HCT116 (cell line): ENCODE measurements at regions not wholly inside any gene's neighbourhood (a gene's known extent, or its start where the extent isn't known, plus 50 kb on each side); places are given as distances from the start of the nearest gene placed in this dataset.

Source experiments
- ATAC-seq: fragments of 200-7000 bp; cut with Tn5 transposase; 2 replicates; pipeline ENCODE4 v1.9.1; 2020; ENCODE audit warnings: mild to moderate bottlenecking, moderate library complexity
- BruUV-seq: library from RNA; stranded (reverse); fragments of 400-500 nt; replicated peaks from 2 replicates; lab custom pipeline; 2021; lab: Mats Ljungman, UMichigan
- CTCF ChIA-PET: fragments of 300-600 bp; sonication (Branson Sonifier 250); formaldehyde crosslinking; loops from one replicate; lab custom pipeline; 2021; ENCODE audit warnings: antibody characterized with exemption; lab: Charles Lee
- POLR2A ChIA-PET: fragments of 300-600, 350-600 bp; sonication (Branson Sonifier 250); formaldehyde crosslinking; loops from one replicate; lab custom pipeline; 2021; ENCODE audit warnings: antibody characterized with exemption; lab: Charles Lee
- RAD21 ChIA-PET, 2 experiments: fragments of 300-600 bp; sonication (Branson Sonifier 250); formaldehyde crosslinking; loops; one replicate each; lab custom pipeline; 2023; ENCODE audit warnings: low total read pairs in 2 of 2; ENCODE audit not compliant: uncharacterized antibody in 2 of 2, unreplicated experiment in 2 of 2, low non-redundant PET in 1 of 2; lab: Charles Lee
- DNase-seq: peaks from one replicate; pipeline ENCODE4 v3.0.0-alpha.2; 2010; ENCODE audit warnings: low read depth, low spot score
- H2AFZ ChIP-seq: fragments of 200-600 bp; shearing (Covaris generic), sonication (generic); 2 replicates; pipeline ENCODE4 v1.6.1; 2017; ENCODE audit warnings: low read depth, mixed run types, mixed read lengths, antibody characterized with exemption, low read length; ENCODE audit not compliant: poor library complexity, severe bottlenecking
- H3K27ac ChIP-seq: 2 replicates; pipeline ENCODE4 v1.5.1; 2012; ENCODE audit warnings: low read depth, low read length
- H3K27me3 ChIP-seq: fragments of 200-600 bp; sonication (generic); 2 replicates; pipeline ENCODE4 v1.6.1; 2016; ENCODE audit warnings: mixed run types, low read length, mixed read lengths; ENCODE audit not compliant: insufficient read depth
- H3K36me3 ChIP-seq, 2 experiments: fragments of 200-500 bp in 1 of 2; fragments of 200-600 bp in 1 of 2; sonication (Bioruptor generic) in 1 of 2; sonication (generic) in 1 of 2; 2 replicates each; pipeline versions ENCODE4 v1.5.1 to v1.6.1; 2014 to 2016; ENCODE audit warnings: low read length in 2 of 2, inconsistent platforms in 1 of 2, mixed read lengths in 1 of 2, mixed run types in 1 of 2; ENCODE audit not compliant: insufficient read depth in 2 of 2, control insufficient read depth in 1 of 2
- H3K4me1 ChIP-seq, 2 experiments: fragments of 200-600 bp in 1 of 2; sonication (generic) in 1 of 2; 2 replicates each; pipeline versions ENCODE4 v1.5.1 to v1.6.1; 2012 to 2017; ENCODE audit warnings: low read length in 2 of 2, inconsistent platforms in 1 of 2, mild to moderate bottlenecking in 1 of 2, mixed read lengths in 1 of 2, mixed run types in 1 of 2, moderate library complexity in 1 of 2; ENCODE audit not compliant: insufficient read depth in 2 of 2, control insufficient read depth in 1 of 2
- H3K4me2 ChIP-seq: fragments of 200-600 bp; sonication (generic); 2 replicates; pipeline ENCODE4 v1.6.1; 2017; ENCODE audit warnings: mixed run types, low read length, mixed read lengths
- H3K4me3 ChIP-seq, 2 experiments: fragments of 200-600 bp in 1 of 2; sonication (generic) in 1 of 2; replicated peaks in 1 of 2; 2 replicates each; pipeline ENCODE4 v1.5.1; 2011 to 2016; ENCODE audit warnings: low read length in 2 of 2, control low read depth in 1 of 2, low read depth in 1 of 2, mild to moderate bottlenecking in 1 of 2, mixed read lengths in 1 of 2, mixed run types in 1 of 2
- H3K79me2 ChIP-seq: fragments of 200-600 bp; sonication (generic); 2 replicates; pipeline ENCODE4 v1.6.1; 2017; ENCODE audit warnings: mild to moderate bottlenecking, mixed run types, low read length, moderate library complexity, mixed read lengths; ENCODE audit not compliant: insufficient read depth
- H3K9ac ChIP-seq: fragments of 200-600 bp; sonication (generic); 2 replicates; pipeline ENCODE4 v1.6.1; 2016; ENCODE audit warnings: low read length, mixed read lengths
- H3K9me2 ChIP-seq: fragments of 200-600 bp; sonication (generic), shearing (Covaris generic); 2 replicates; pipeline ENCODE4 v1.6.1; 2017; ENCODE audit warnings: mixed run types, mild to moderate bottlenecking, moderate library complexity; ENCODE audit not compliant: insufficient read depth
- H3K9me3 ChIP-seq, 2 experiments: fragments of 200-500 bp in 1 of 2; fragments of 200-600 bp in 1 of 2; sonication (Bioruptor generic) in 1 of 2; sonication (generic) in 1 of 2; 2 replicates each; pipeline ENCODE4 v1.6.1; 2014 to 2017; ENCODE audit warnings: low read length in 2 of 2, mixed read lengths in 2 of 2, inconsistent platforms in 1 of 2, low read depth in 1 of 2, mild to moderate bottlenecking in 1 of 2, mixed run types in 1 of 2, moderate library complexity in 1 of 2; ENCODE audit not compliant: control insufficient read depth in 1 of 2, insufficient read depth in 1 of 2
- H4K20me1 ChIP-seq: fragments of 200-600 bp; sonication (generic), shearing (Covaris generic); 2 replicates; pipeline ENCODE4 v1.6.1; 2017; ENCODE audit warnings: mixed run types, mild to moderate bottlenecking, moderate library complexity; ENCODE audit not compliant: insufficient read depth
- ELF1 ChIP-seq: IDR thresholded peaks from 2 replicates; pipeline ENCODE4 v1.6.1; 2012; ENCODE audit warnings: low read depth, borderline replicate concordance
- EZH2 ChIP-seq: fragments of 200-600 bp; sonication (generic); IDR thresholded peaks from 2 replicates; pipeline ENCODE4 v1.6.1; 2017; ENCODE audit warnings: antibody characterized with exemption, mixed run types
- EZH2phosphoT487 ChIP-seq: fragments of 200-600 bp; IDR thresholded peaks from 2 replicates; pipeline ENCODE4 v1.6.1; 2018; ENCODE audit warnings: antibody characterized with exemption, borderline replicate concordance
- FOSL1 ChIP-seq: IDR thresholded peaks from 2 replicates; pipeline ENCODE4 v1.6.1; 2012; ENCODE audit warnings: low read depth
- SIN3A ChIP-seq: IDR thresholded peaks from 2 replicates; pipeline ENCODE4 v1.6.1; 2012; ENCODE audit warnings: low read depth
- SRF ChIP-seq: IDR thresholded peaks from 2 replicates; pipeline ENCODE4 v1.6.1; 2012; ENCODE audit warnings: low read depth
- ZNF274 ChIP-seq: fragments of 200-500 bp; sonication (Bioruptor generic); IDR thresholded peaks from 2 replicates; pipeline ENCODE4 v1.6.1; 2014; ENCODE audit warnings: mild to moderate bottlenecking, low read depth, low read length, inconsistent platforms
- intact Hi-C: fragments of 100-400 bp; cut with micrococcal nuclease; formaldehyde crosslinking; loops from 2 replicates; pipeline ENCODE4 v1.10.0; 2022
- TF ChIP-seq, protein P1 (sequence below): IDR thresholded peaks from 2 replicates; pipeline ENCODE4 v1.6.1; 2011; ENCODE audit warnings: mild to moderate bottlenecking, low read length, moderate library complexity; ENCODE audit not compliant: insufficient replicate concordance; ENCODE audit errors: extremely low read depth
- TF ChIP-seq, protein P2 (sequence below): IDR thresholded peaks from 2 replicates; pipeline ENCODE4 v1.6.1; 2012

DNA sequence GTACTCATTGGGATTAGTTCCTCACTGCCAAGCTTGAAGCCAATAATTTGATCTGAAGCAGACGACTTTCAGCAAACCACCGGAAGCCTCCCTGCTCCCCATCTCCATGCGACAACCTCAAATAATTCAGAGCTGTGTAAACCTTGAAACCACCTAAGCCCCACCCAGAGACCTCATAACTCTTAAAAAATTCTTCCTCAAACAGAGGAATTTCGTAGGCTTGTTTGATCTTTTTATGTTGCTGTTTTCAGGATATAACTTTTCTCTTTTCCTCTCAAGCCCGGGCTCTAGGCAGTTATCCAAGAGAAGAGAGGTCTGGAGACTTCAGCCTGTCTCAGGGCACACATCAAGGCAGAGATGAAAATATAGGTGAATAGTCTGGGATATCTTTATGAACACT is 311.6 kb downstream of the KCNRG start:
- H3K4me1 ChIP-seq = peaks cover 5 to 23% of the 10 kb centered on the region in 2 experiments; a peak in 2 of 4 replicates
- no peaks in the 10 kb centered on the region for H3K27me3 ChIP-seq
- H3K9ac ChIP-seq = no peak overlapping the region
- 0 out of 2 replicates have a peak overlapping the region, but pooled peaks have one; percentile 3 for H3K4me2 ChIP-seq
- no peaks in the 10 kb centered on the region for H3K9me2 ChIP-seq
- intact Hi-C loops = no loop called here
- ATAC-seq (no peak), DNase-seq (no peak)
- H2AFZ ChIP-seq = no peak overlapping the region
- BruUV-seq = no TSS peak
- H3K27ac ChIP-seq = no peak overlapping the region
- H3K36me3 ChIP-seq = no peaks in the 10 kb centered on the region
- ChIA-PET RAD21 (no interaction called here), POLR2A (no interaction called here), CTCF (no interaction called here)
- H3K79me2 ChIP-seq = no peaks in the 10 kb centered on the region
- no peak overlapping the region for H3K4me3 ChIP-seq
- no peaks in the 10 kb centered on the region for H4K20me1 ChIP-seq
- no peaks in the 10 kb centered on the region for H3K9me3 ChIP-seq
- TF ChIP-seq FOSL1 = no peak
- TF ChIP-seq ZNF274 = no peak
- no peak for TF ChIP-seq SRF
- no peak for TF ChIP-seq EZH2phosphoT487
- TF ChIP-seq, protein P1, sequence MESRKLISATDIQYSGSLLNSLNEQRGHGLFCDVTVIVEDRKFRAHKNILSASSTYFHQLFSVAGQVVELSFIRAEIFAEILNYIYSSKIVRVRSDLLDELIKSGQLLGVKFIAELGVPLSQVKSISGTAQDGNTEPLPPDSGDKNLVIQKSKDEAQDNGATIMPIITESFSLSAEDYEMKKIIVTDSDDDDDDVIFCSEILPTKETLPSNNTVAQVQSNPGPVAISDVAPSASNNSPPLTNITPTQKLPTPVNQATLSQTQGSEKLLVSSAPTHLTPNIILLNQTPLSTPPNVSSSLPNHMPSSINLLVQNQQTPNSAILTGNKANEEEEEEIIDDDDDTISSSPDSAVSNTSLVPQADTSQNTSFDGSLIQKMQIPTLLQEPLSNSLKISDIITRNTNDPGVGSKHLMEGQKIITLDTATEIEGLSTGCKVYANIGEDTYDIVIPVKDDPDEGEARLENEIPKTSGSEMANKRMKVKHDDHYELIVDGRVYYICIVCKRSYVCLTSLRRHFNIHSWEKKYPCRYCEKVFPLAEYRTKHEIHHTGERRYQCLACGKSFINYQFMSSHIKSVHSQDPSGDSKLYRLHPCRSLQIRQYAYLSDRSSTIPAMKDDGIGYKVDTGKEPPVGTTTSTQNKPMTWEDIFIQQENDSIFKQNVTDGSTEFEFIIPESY = no peak
- no peak for TF ChIP-seq EZH2
- TF ChIP-seq, protein P2, sequence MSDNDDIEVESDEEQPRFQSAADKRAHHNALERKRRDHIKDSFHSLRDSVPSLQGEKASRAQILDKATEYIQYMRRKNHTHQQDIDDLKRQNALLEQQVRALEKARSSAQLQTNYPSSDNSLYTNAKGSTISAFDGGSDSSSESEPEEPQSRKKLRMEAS = no peak
- no peak for TF ChIP-seq SIN3A
- no peak for TF ChIP-seq ELF1
- TF ChIP-seq, all 23 proteins: peak for 0
